ENCODE measurements at regions not wholly inside any gene's neighbourhood (a gene's known extent, or its start where the extent isn't known, plus 50 kb on each side); places are given as distances from the start of the nearest gene placed in this dataset.
A peak's percentile ranks its signal among the peaks of the same experiment; 100 is the strongest.

GRCh38 chr16:86768228-86768791 lies 190.0 kb downstream of the FOXL1 start (continued):
- TF ChIP-seq, protein P1, sequence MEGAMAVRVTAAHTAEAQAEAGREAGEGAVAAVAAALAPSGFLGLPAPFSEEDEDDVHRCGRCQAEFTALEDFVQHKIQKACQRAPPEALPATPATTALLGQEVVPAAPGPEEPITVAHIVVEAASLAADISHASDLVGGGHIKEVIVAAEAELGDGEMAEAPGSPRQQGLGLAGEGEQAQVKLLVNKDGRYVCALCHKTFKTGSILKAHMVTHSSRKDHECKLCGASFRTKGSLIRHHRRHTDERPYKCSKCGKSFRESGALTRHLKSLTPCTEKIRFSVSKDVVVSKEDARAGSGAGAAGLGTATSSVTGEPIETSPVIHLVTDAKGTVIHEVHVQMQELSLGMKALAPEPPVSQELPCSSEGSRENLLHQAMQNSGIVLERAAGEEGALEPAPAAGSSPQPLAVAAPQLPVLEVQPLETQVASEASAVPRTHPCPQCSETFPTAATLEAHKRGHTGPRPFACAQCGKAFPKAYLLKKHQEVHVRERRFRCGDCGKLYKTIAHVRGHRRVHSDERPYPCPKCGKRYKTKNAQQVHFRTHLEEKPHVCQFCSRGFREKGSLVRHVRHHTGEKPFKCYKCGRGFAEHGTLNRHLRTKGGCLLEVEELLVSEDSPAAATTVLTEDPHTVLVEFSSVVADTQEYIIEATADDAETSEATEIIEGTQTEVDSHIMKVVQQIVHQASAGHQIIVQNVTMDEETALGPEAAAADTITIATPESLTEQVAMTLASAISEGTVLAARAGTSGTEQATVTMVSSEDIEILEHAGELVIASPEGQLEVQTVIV (IDR thresholded peaks at IDR 0.05; ENCODE audit: borderline replicate concordance, partially characterized antibody): no peak
- TF ChIP-seq POLR2A (IDR thresholded peaks at IDR 0.05; ENCODE audit: low read depth, low read length) (no peak), SREBF1 (IDR thresholded peaks at IDR 0.05; ENCODE audit: low read length) (no peak), BCL11A (IDR thresholded peaks at IDR 0.05; ENCODE audit: low read depth, low read length) (no peak), ZSCAN29 (IDR thresholded peaks at IDR 0.05) (no peak), SUPT20H (IDR thresholded peaks at IDR 0.05; ENCODE audit: borderline replicate concordance, control insufficient read depth, low read depth, low read length) (no peak)

- ChIA-PET POLR2A (interaction anchor here (1.4 kb wide), 1 partner anchor 104 kb away, joined by 4 read pairs; no protein-coding TSS in a partner anchor), CTCF (interaction anchor here (1.4 kb wide), 1 partner anchor 104 kb away, joined by 6 read pairs; no protein-coding TSS in a partner anchor), SMC1A (ENCODE audit: uncharacterized antibody, unreplicated experiment) (interaction anchor here (0.9 to 1.4 kb wide), 3 partner anchors 104 to 198 kb away, joined by 3 to 4 read pairs (median 3); no protein-coding TSS in a partner anchor), RAD21 (ENCODE audit: unreplicated experiment) (interaction anchor here (1.3 to 1.5 kb wide), 2 partner anchors 50 to 104 kb away, joined by 3 to 13 read pairs; no protein-coding TSS in a partner anchor)
- Histone ChIP-seq H2AFZ (ENCODE audit: control insufficient read depth, low read depth, low read length) (no peak overlapping the region), H3K4me1 (ENCODE audit: control insufficient read depth, insufficient read depth, low read length) (no peaks in the 10 kb centered on the region), H3K4me3 (no peak overlapping the region), H4K20me1 (ENCODE audit: control insufficient read depth, insufficient read depth) (no peaks in the 10 kb centered on the region), H3K27me3 (replicated peaks in 1 of 2; ENCODE audit: control insufficient read depth in 2 of 2, insufficient read depth in 2 of 2, low read length in 1 of 2) (peaks cover 0 to 2% of the 10 kb centered on the region in 2 experiments; a peak in 1 of 4 replicates), H3K36me3 (ENCODE audit: control insufficient read depth in 2 of 2, insufficient read depth in 2 of 2, low read length in 1 of 2) (no peaks in the 10 kb centered on the region), H3K9me3 (replicated peaks; ENCODE audit: control insufficient read depth, insufficient read depth, low read length) (no peaks in the 10 kb centered on the region), H3K4me2 (ENCODE audit: control insufficient read depth, insufficient read depth) (no peak overlapping the region), H3K27ac (ENCODE audit: control insufficient read depth, insufficient read depth) (no peak overlapping the region), H3K9ac (ENCODE audit: control insufficient read depth, insufficient read depth, low read length) (no peak overlapping the region), H3K79me2 (ENCODE audit: control insufficient read depth, insufficient read depth, low read length) (no peaks in the 10 kb centered on the region)
- FAIRE-seq (no peak), DNase-seq (ENCODE audit: low read depth, low spot score) (peak; percentile 8), ATAC-seq (peak; percentile 91)
- intact Hi-C loops (cut with micrococcal nuclease; ENCODE audit: unreplicated experiment) (loop anchor here (10.0 kb wide), 1 partner anchor 204 kb away; the partner anchor contains the start of gene FOXC2), in situ Hi-C loops (cut with MboI) (no loop called here)
- WGBS (ENCODE audit: insufficient coverage, insufficient replicate concordance, low lambda C conversion rate, missing lambda C conversion rate): 5% methylated on average over 7 of the region's 7 CpGs
- no TSS peak for BruUV-seq (replicated peaks)
- TF ChIP-seq TARDBP (IDR thresholded peaks at IDR 0.05; ENCODE audit: borderline replicate concordance): no peak
- TF ChIP-seq TCF3 (IDR thresholded peaks at IDR 0.05; ENCODE audit: borderline replicate concordance, insufficient read depth, low read depth, low read length): no peak
- no peak for TF ChIP-seq MTA3 (IDR thresholded peaks at IDR 0.05; ENCODE audit: borderline replicate concordance, low read length)
- no peak for TF ChIP-seq MXI1 (IDR thresholded peaks at IDR 0.05; ENCODE audit: low read depth, low read length)
- no peak for TF ChIP-seq POLR2A (IDR thresholded peaks at IDR 0.05; ENCODE audit: low read depth, low read length)
- TF ChIP-seq HDGF (IDR thresholded peaks at IDR 0.05): no peak
- TF ChIP-seq SMARCA5 (IDR thresholded peaks at IDR 0.05): no peak
- no peak for TF ChIP-seq RAD51 (IDR thresholded peaks at IDR 0.05)
- no peak for TF ChIP-seq ATF3 (IDR thresholded peaks at IDR 0.05; ENCODE audit: borderline replicate concordance, extremely low read depth, low read depth, low read length)
- TF ChIP-seq SIX5 (IDR thresholded peaks at IDR 0.05; ENCODE audit: low read depth, low read length, severe bottlenecking): no peak
- peak; percentile 21 for TF ChIP-seq IKZF1 (conservative IDR thresholded peaks at IDR 0.05)
- TF ChIP-seq CBX3 (IDR thresholded peaks at IDR 0.05; ENCODE audit: borderline replicate concordance, low read depth): no peak
- TF ChIP-seq MLLT1 (IDR thresholded peaks at IDR 0.05): no peak
- peak; percentile 20; the same call in 1 of the 2 replicates for TF ChIP-seq MTA2 (IDR thresholded peaks at IDR 0.05; ENCODE audit: low read depth)
- TF ChIP-seq IKZF2 (IDR thresholded peaks at IDR 0.05): no peak
- TF ChIP-seq SIN3A (IDR thresholded peaks at IDR 0.05; ENCODE audit: low read depth, low read length): no peak
- TF ChIP-seq ZNF217 (IDR thresholded peaks at IDR 0.05): no peak
Observed at GRCh38 chr16:86768999-86769398, 190.7 kb downstream of the FOXL1 start.
